ENCODE measurements at regions not wholly inside any gene's neighbourhood (a gene's known extent, or its start where the extent isn't known, plus 50 kb on each side); places are given as distances from the start of the nearest gene placed in this dataset.

- peaks cover 0 to 11% (median 1%) of the 10 kb centered on the region in 5 donors for H3K9me3 Mint-ChIP-seq
- POLR2A ChIA-PET: no interaction called here
- no peak for DNase-seq
Measured at GRCh38 chr3:117719316-117719926, 1009.8 kb downstream of the TUSC7 start.

DNA sequence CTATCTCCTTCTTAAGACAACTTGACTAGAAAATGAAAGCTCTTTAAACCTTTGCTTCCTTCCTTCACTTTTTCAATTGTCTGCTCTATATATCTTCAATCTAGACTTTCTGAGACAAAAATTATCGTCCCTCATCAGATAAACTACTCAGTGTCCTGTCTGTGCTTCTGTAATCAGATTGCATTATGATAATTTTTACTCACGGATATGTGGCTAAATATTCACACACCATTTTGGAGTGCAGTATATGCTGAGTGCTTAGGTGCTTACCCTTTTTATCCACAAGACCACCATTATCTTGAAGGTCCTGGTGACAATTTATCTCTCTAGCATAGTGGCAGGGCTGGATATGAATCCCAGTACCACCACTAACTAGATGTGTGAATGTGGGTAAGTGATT is 1012.3 kb downstream of the TUSC7 start:
- H3K27me3 Mint-ChIP-seq: no peaks in the 10 kb centered on the region
- no peaks in the 10 kb centered on the region for H3K36me3 Mint-ChIP-seq
- no peaks in the 10 kb centered on the region for H3K27me3 ChIP-seq (ENCODE audit: insufficient read depth, low read length, poor library complexity, severe bottlenecking)
- H3K9me3 Mint-ChIP-seq: peaks cover 0 to 11% (median 1%) of the 10 kb centered on the region in 5 donors
- ChIA-PET POLR2A (no interaction called here), CTCF (no interaction called here)
- no peaks in the 10 kb centered on the region for H3K4me1 ChIP-seq (ENCODE audit: insufficient read depth, low read length)
- H3K9me3 ChIP-seq (ENCODE audit: low read length): no peaks in the 10 kb centered on the region
- H3K4me3 ChIP-seq (ENCODE audit: low read length): no peak overlapping the region
- H3K27ac ChIP-seq (ENCODE audit: low read depth, low read length): no peak overlapping the region
- H3K27ac Mint-ChIP-seq: no peak overlapping the region
- no peaks in the 10 kb centered on the region for H3K36me3 ChIP-seq (ENCODE audit: insufficient read depth, low read length)
- H3K4me3 Mint-ChIP-seq: no peak overlapping the region
- no peak for DNase-seq
- no peaks in the 10 kb centered on the region for H3K4me1 Mint-ChIP-seq

More at GRCh38 chr3:117719316-117719926, 1009.8 kb downstream of the TUSC7 start:
- CTCF ChIA-PET: no interaction called here
- Mint-ChIP-seq H3K27ac (no peak overlapping the region), H3K4me3 (no peak overlapping the region), H3K36me3 (no peaks in the 10 kb centered on the region), H3K4me1 (no peaks in the 10 kb centered on the region), H3K27me3 (no peaks in the 10 kb centered on the region)
- Histone ChIP-seq H3K4me3 (ENCODE audit: low read length) (no peak overlapping the region), H3K9me3 (ENCODE audit: low read length) (no peaks in the 10 kb centered on the region), H3K27ac (ENCODE audit: low read depth, low read length) (no peak overlapping the region), H3K36me3 (ENCODE audit: insufficient read depth, low read length) (no peaks in the 10 kb centered on the region), H3K4me1 (ENCODE audit: insufficient read depth, low read length) (no peaks in the 10 kb centered on the region), H3K27me3 (ENCODE audit: insufficient read depth, low read length, poor library complexity, severe bottlenecking) (no peaks in the 10 kb centered on the region)

- no peaks in the 10 kb centered on the region for H3K27me3 Mint-ChIP-seq
- H3K27ac Mint-ChIP-seq: no peak overlapping the region
- H3K4me1 Mint-ChIP-seq: no peaks in the 10 kb centered on the region
- peaks cover 0 to 9% (median under 1%) of the 10 kb centered on the region in 5 donors for H3K9me3 Mint-ChIP-seq
- Histone ChIP-seq H3K27ac (ENCODE audit: low read depth, low read length) (no peak overlapping the region), H3K9me3 (ENCODE audit: low read length) (no peaks in the 10 kb centered on the region), H3K27me3 (ENCODE audit: insufficient read depth, low read length, poor library complexity, severe bottlenecking) (no peaks in the 10 kb centered on the region), H3K36me3 (ENCODE audit: insufficient read depth, low read length) (no peaks in the 10 kb centered on the region), H3K4me3 (ENCODE audit: low read length) (no peak overlapping the region), H3K4me1 (ENCODE audit: insufficient read depth, low read length) (no peaks in the 10 kb centered on the region)
- ChIA-PET POLR2A (no interaction called here), CTCF (no interaction called here)
- no peaks in the 10 kb centered on the region for H3K36me3 Mint-ChIP-seq
- DNase-seq: no peak
- H3K4me3 Mint-ChIP-seq: no peak overlapping the region
Measured at GRCh38 chr3:117722856-117723255, 1013.3 kb downstream of the TUSC7 start.

- H3K36me3 Mint-ChIP-seq: no peaks in the 10 kb centered on the region
- H3K9me3 Mint-ChIP-seq: peaks cover 0 to 12% (median 0%) of the 10 kb centered on the region in 5 donors
- no peaks in the 10 kb centered on the region for H3K27me3 Mint-ChIP-seq
- DNase-seq: no peak
- H3K4me3 ChIP-seq (ENCODE audit: low read length): no peak overlapping the region
- CTCF ChIA-PET: no interaction called here
- no peak overlapping the region for H3K27ac ChIP-seq (ENCODE audit: low read depth, low read length)
- no peaks in the 10 kb centered on the region for H3K4me1 ChIP-seq (ENCODE audit: insufficient read depth, low read length)
- no peak overlapping the region for H3K27ac Mint-ChIP-seq
- no peaks in the 10 kb centered on the region for H3K4me1 Mint-ChIP-seq
- no peaks in the 10 kb centered on the region for H3K27me3 ChIP-seq (ENCODE audit: insufficient read depth, low read length, poor library complexity, severe bottlenecking)
- POLR2A ChIA-PET: no interaction called here
- H3K4me3 Mint-ChIP-seq: no peak overlapping the region
- H3K9me3 ChIP-seq (ENCODE audit: low read length): no peaks in the 10 kb centered on the region
- H3K36me3 ChIP-seq (ENCODE audit: insufficient read depth, low read length): no peaks in the 10 kb centered on the region
Measured at GRCh38 chr3:117723825-117724224, 1014.2 kb downstream of the TUSC7 start.

GRCh38 chr3:117725314-117725713 is 1015.7 kb downstream of the TUSC7 start:
- H3K36me3 Mint-ChIP-seq: no peaks in the 10 kb centered on the region
- H3K9me3 Mint-ChIP-seq: peaks cover 0 to 12% (median 0%) of the 10 kb centered on the region in 5 donors
- ChIA-PET CTCF (no interaction called here), POLR2A (no interaction called here)
- Histone ChIP-seq H3K4me1 (ENCODE audit: insufficient read depth, low read length) (no peaks in the 10 kb centered on the region), H3K36me3 (ENCODE audit: insufficient read depth, low read length) (no peaks in the 10 kb centered on the region), H3K9me3 (ENCODE audit: low read length) (no peaks in the 10 kb centered on the region), H3K4me3 (ENCODE audit: low read length) (no peak overlapping the region), H3K27me3 (ENCODE audit: insufficient read depth, low read length, poor library complexity, severe bottlenecking) (no peaks in the 10 kb centered on the region), H3K27ac (ENCODE audit: low read depth, low read length) (no peak overlapping the region)
- no peak overlapping the region for H3K27ac Mint-ChIP-seq
- no peak for DNase-seq
- H3K4me3 Mint-ChIP-seq: no peak overlapping the region
- no peaks in the 10 kb centered on the region for H3K27me3 Mint-ChIP-seq
- no peaks in the 10 kb centered on the region for H3K4me1 Mint-ChIP-seq

GRCh38 chr3:117726776-117727175 is 1017.2 kb downstream of the TUSC7 start:
- no peaks in the 10 kb centered on the region for H3K36me3 Mint-ChIP-seq
- DNase-seq: no peak
- H3K4me3 Mint-ChIP-seq: no peak overlapping the region
- no peak overlapping the region for H3K27ac Mint-ChIP-seq
- ChIA-PET CTCF (no interaction called here), POLR2A (no interaction called here)
- H3K36me3 ChIP-seq (ENCODE audit: insufficient read depth, low read length): no peaks in the 10 kb centered on the region
- H3K4me3 ChIP-seq (ENCODE audit: low read length): no peak overlapping the region
- H3K9me3 ChIP-seq (ENCODE audit: low read length): no peaks in the 10 kb centered on the region
- H3K27ac ChIP-seq (ENCODE audit: low read depth, low read length): no peak overlapping the region
- H3K9me3 Mint-ChIP-seq: peaks cover 0 to 15% (median 5%) of the 10 kb centered on the region in 5 donors
- no peaks in the 10 kb centered on the region for H3K4me1 Mint-ChIP-seq
- H3K27me3 ChIP-seq (ENCODE audit: insufficient read depth, low read length, poor library complexity, severe bottlenecking): no peaks in the 10 kb centered on the region
- H3K27me3 Mint-ChIP-seq: no peaks in the 10 kb centered on the region
- no peaks in the 10 kb centered on the region for H3K4me1 ChIP-seq (ENCODE audit: insufficient read depth, low read length)

- CTCF ChIA-PET: no interaction called here
- no peaks in the 10 kb centered on the region for H3K27me3 Mint-ChIP-seq
- H3K36me3 ChIP-seq (ENCODE audit: insufficient read depth, low read length): no peaks in the 10 kb centered on the region
- H3K4me1 Mint-ChIP-seq: no peaks in the 10 kb centered on the region
- H3K9me3 ChIP-seq (ENCODE audit: low read length): no peaks in the 10 kb centered on the region
- peaks cover 0 to 10% (median 7%) of the 10 kb centered on the region in 5 donors for H3K9me3 Mint-ChIP-seq
- no peak overlapping the region for H3K27ac Mint-ChIP-seq
- H3K4me3 ChIP-seq (ENCODE audit: low read length): no peak overlapping the region
- no peak for DNase-seq
- no peak overlapping the region for H3K4me3 Mint-ChIP-seq
- no peak overlapping the region for H3K27ac ChIP-seq (ENCODE audit: low read depth, low read length)
- no peaks in the 10 kb centered on the region for H3K27me3 ChIP-seq (ENCODE audit: insufficient read depth, low read length, poor library complexity, severe bottlenecking)
- POLR2A ChIA-PET: no interaction called here
- no peaks in the 10 kb centered on the region for H3K36me3 Mint-ChIP-seq
- H3K4me1 ChIP-seq (ENCODE audit: insufficient read depth, low read length): no peaks in the 10 kb centered on the region
Measured at GRCh38 chr3:117728226-117728625, 1018.6 kb downstream of the TUSC7 start.

DNA sequence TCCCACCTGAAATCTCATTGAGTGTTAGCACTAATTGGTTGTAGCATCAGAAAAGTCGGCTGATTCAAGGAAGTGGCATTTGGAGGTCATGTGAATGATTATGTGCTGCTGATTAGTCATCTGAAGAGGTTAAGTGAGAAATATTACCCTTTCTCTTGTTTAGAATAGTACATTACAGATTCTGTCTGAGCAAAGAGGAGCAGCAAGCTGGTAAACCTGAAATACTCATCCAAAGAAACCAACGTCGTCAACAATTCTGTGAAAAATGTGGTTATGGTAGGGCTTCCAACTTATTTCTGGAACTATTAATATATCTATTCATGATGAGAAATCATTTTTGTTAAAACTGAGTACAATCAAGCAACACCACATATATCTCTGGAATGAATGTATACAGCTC is 1024.9 kb downstream of the TUSC7 start:
- ChIA-PET CTCF (no interaction called here), POLR2A (no interaction called here)

More for the DNA sequence above, 1024.9 kb downstream of the TUSC7 start:
- Mint-ChIP-seq H3K27ac (no peak overlapping the region), H3K4me1 (no peaks in the 10 kb centered on the region), H3K27me3 (no peaks in the 10 kb centered on the region), H3K4me3 (no peak overlapping the region), H3K9me3 (peaks cover 0 to 13% (median 2%) of the 10 kb centered on the region in 5 donors), H3K36me3 (no peaks in the 10 kb centered on the region)
- no peak for DNase-seq
- Histone ChIP-seq H3K36me3 (ENCODE audit: insufficient read depth, low read length) (no peaks in the 10 kb centered on the region), H3K4me1 (ENCODE audit: insufficient read depth, low read length) (no peaks in the 10 kb centered on the region), H3K27me3 (ENCODE audit: insufficient read depth, low read length, poor library complexity, severe bottlenecking) (no peaks in the 10 kb centered on the region), H3K9me3 (ENCODE audit: low read length) (no peaks in the 10 kb centered on the region), H3K27ac (ENCODE audit: low read depth, low read length) (no peak overlapping the region), H3K4me3 (ENCODE audit: low read length) (no peak overlapping the region)

All from CD8-positive, alpha-beta memory T cell (primary cell).